ENCODE measurements at regions not wholly inside any gene's neighbourhood (a gene's known extent, or its start where the extent isn't known, plus 50 kb on each side); places are given as distances from the start of the nearest gene placed in this dataset.
A peak's percentile ranks its signal among the peaks of the same experiment; 100 is the strongest.
"Not testable (repeated sequence)": the region's sequence is repeated elsewhere in the genome, so short reads cannot be mapped to it uniquely, and the experiment has no call there.

GRCh38 chr2:90079374-90079773, 1387.9 kb downstream of the RPIA start:
- Mint-ChIP-seq H3K9me3 (peaks cover 0 to 4% (median 0%) of the 10 kb centered on the region in 7 donors), H3K4me1 (no peaks in the 10 kb centered on the region), H3K36me3 (no peaks in the 10 kb centered on the region), H3K27me3 (ENCODE audit: low read depth in 3 of 3) (peaks cover 0 to 8% (median 4%) of the 10 kb centered on the region in 3 donors), H3K4me3 (no peak overlapping the region), H3K27ac (no peak overlapping the region)
- H3K27me3 ChIP-seq (ENCODE audit: control insufficient read depth in 2 of 2, insufficient read depth in 2 of 2, low read length in 2 of 2), result no peaks in the 10 kb centered on the region
- H3K4me2 ChIP-seq (replicated peaks; ENCODE audit: extremely low read depth, low read length, poor library complexity, severe bottlenecking), result no peak overlapping the region
- H3K9me3 ChIP-seq (replicated peaks in 1 of 2; ENCODE audit: control insufficient read depth in 1 of 2, insufficient read depth in 1 of 2, low read length in 2 of 2), result no peaks in the 10 kb centered on the region
- no peak overlapping the region for H3K9ac ChIP-seq (ENCODE audit: insufficient read depth, low read length, poor library complexity, severe bottlenecking)
- no peaks in the 10 kb centered on the region for H3K79me2 ChIP-seq (ENCODE audit: insufficient read depth, low read length)
- intact Hi-C loops (cut with micrococcal nuclease), result no loop called here
- TF ChIP-seq CTCF (IDR thresholded peaks at IDR 0.05), result no peak
- no peaks in the 10 kb centered on the region for H3K4me1 ChIP-seq (ENCODE audit: control insufficient read depth in 1 of 2, insufficient read depth in 2 of 2, low read length in 2 of 2)
- no peak for DNase-seq
- H3K27ac ChIP-seq (ENCODE audit: low read depth in 1 of 2, low read length in 2 of 2), result no peak overlapping the region
- no peaks in the 10 kb centered on the region for H3K36me3 ChIP-seq (replicated peaks in 1 of 2; ENCODE audit: control insufficient read depth in 1 of 2, insufficient read depth in 2 of 2, low read length in 2 of 2)
- no peaks in the 10 kb centered on the region for H4K20me1 ChIP-seq (ENCODE audit: insufficient read depth, low read length)
- no peak overlapping the region for H2AFZ ChIP-seq (ENCODE audit: insufficient read depth, low read depth, low read length, poor library complexity, severe bottlenecking)
- WGBS (ENCODE audit: insufficient coverage), result 100% methylated on average over 1 of the region's 5 CpGs
- no peak overlapping the region for H3K4me3 ChIP-seq (replicated peaks in 1 of 3; ENCODE audit: low read depth in 2 of 3, low read length in 3 of 3)

- H3K79me2 ChIP-seq (ENCODE audit: insufficient read depth, low read length); H4K20me1 ChIP-seq (ENCODE audit: insufficient read depth, low read length); H3K36me3 Mint-ChIP-seq; H3K27ac Mint-ChIP-seq; H3K27me3 ChIP-seq (ENCODE audit: control insufficient read depth in 2 of 2, insufficient read depth in 2 of 2, low read length in 2 of 2); H3K4me3 Mint-ChIP-seq; H3K4me1 ChIP-seq (ENCODE audit: control insufficient read depth in 1 of 2, insufficient read depth in 2 of 2, low read length in 2 of 2); H3K9ac ChIP-seq (ENCODE audit: insufficient read depth, low read length, poor library complexity, severe bottlenecking); H3K27me3 Mint-ChIP-seq (ENCODE audit: low read depth in 3 of 3); H2AFZ ChIP-seq (ENCODE audit: insufficient read depth, low read depth, low read length, poor library complexity, severe bottlenecking); DNase-seq; H3K27ac ChIP-seq (ENCODE audit: low read depth in 1 of 2, low read length in 2 of 2); intact Hi-C loops (cut with micrococcal nuclease); H3K36me3 ChIP-seq (replicated peaks in 1 of 2; ENCODE audit: control insufficient read depth in 1 of 2, insufficient read depth in 2 of 2, low read length in 2 of 2); H3K4me1 Mint-ChIP-seq; H3K9me3 Mint-ChIP-seq; H3K4me3 ChIP-seq (replicated peaks in 1 of 3; ENCODE audit: low read depth in 2 of 3, low read length in 3 of 3); H3K9me3 ChIP-seq (replicated peaks in 1 of 2; ENCODE audit: control insufficient read depth in 1 of 2, insufficient read depth in 1 of 2, low read length in 2 of 2); H3K4me2 ChIP-seq (replicated peaks; ENCODE audit: extremely low read depth, low read length, poor library complexity, severe bottlenecking): not testable (repeated sequence)
- TF ChIP-seq CTCF (IDR thresholded peaks at IDR 0.05), result peak; percentile 20
- WGBS (ENCODE audit: insufficient coverage), result no CpG with 5 or more reads among the region's 2 CpGs
Measured at GRCh38 chr2:90087792-90088191, 1396.3 kb downstream of the RPIA start.

GRCh38 chr2:90093571-90094270, 1402.2 kb downstream of the RPIA start:
- H3K27me3 ChIP-seq (ENCODE audit: control insufficient read depth in 2 of 2, insufficient read depth in 2 of 2, low read length in 2 of 2); H3K9me3 Mint-ChIP-seq; H3K36me3 Mint-ChIP-seq; H3K36me3 ChIP-seq (replicated peaks in 1 of 2; ENCODE audit: control insufficient read depth in 1 of 2, insufficient read depth in 2 of 2, low read length in 2 of 2); H4K20me1 ChIP-seq (ENCODE audit: insufficient read depth, low read length); H3K4me1 Mint-ChIP-seq; H3K9me3 ChIP-seq (replicated peaks in 1 of 2; ENCODE audit: control insufficient read depth in 1 of 2, insufficient read depth in 1 of 2, low read length in 2 of 2); DNase-seq; H3K27ac Mint-ChIP-seq; H3K4me2 ChIP-seq (replicated peaks; ENCODE audit: extremely low read depth, low read length, poor library complexity, severe bottlenecking); H2AFZ ChIP-seq (ENCODE audit: insufficient read depth, low read depth, low read length, poor library complexity, severe bottlenecking); intact Hi-C loops (cut with micrococcal nuclease); H3K4me3 Mint-ChIP-seq; H3K27ac ChIP-seq (ENCODE audit: low read depth in 1 of 2, low read length in 2 of 2); H3K79me2 ChIP-seq (ENCODE audit: insufficient read depth, low read length); H3K27me3 Mint-ChIP-seq (ENCODE audit: low read depth in 3 of 3); H3K4me3 ChIP-seq (replicated peaks in 1 of 3; ENCODE audit: low read depth in 2 of 3, low read length in 3 of 3); H3K9ac ChIP-seq (ENCODE audit: insufficient read depth, low read length, poor library complexity, severe bottlenecking); H3K4me1 ChIP-seq (ENCODE audit: control insufficient read depth in 1 of 2, insufficient read depth in 2 of 2, low read length in 2 of 2): not testable (repeated sequence)
- whole genome bisulfite sequencing (ENCODE audit: insufficient coverage), result no CpG with 5 or more reads among the region's 4 CpGs

Data from CD14-positive monocyte (primary cell).